ENCODE measurements at regions not wholly inside any gene's neighbourhood (a gene's known extent, or its start where the extent isn't known, plus 50 kb on each side); places are given as distances from the start of the nearest gene placed in this dataset.

GRCh38 chr6:108751851-108752732, 96.1 kb upstream of the ARMC2 start:
- DNase-seq (ENCODE audit: low spot score) = no peak

DNA sequence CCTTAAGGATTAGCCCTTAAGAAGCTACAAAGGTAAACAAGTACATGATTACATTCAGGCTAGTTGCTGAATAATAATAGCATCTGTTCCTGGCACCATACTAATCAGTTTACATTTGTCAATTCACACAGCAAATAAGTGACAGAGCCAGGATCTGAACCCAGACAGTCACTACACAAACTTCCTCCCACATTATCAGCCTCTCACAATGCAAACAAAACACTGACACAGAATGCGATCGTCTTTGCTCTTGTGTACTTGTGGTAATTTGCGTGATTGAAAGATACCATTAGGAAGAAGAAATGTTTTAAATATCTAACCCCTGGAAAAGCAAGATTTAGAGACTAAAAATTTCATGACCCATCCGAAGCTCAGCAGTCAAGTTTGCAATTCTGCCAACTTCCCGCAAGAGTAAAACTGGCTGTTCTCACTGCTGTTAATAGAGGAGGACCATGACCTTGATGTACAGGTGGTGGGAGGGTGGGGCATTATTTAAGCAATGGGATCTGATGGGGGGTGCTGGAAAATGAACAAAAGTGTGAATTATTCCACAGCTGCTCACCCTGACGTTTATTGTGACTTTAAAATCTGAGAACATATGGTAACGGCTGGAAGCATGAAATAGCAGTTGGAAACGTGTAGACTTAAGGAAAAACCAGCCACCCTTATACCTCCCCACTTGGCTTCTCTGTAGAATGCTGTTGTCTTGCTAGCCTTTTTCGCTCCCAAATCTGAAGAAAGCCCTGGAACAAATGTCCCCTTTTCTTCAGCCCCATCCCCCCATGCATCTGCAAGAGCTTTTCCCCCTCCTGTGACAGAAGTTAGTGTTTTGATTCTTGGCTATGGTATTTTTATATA, 95.3 kb upstream of the ARMC2 start:
- DNase-seq (ENCODE audit: low spot score) = no peak

GRCh38 chr6:108755257-108756240, 92.7 kb upstream of the ARMC2 start:
- no peak for DNase-seq (ENCODE audit: low spot score)

- no peak for DNase-seq (ENCODE audit: low spot score)
Measured at GRCh38 chr6:108757357-108757756, 90.9 kb upstream of the ARMC2 start.

- no peak for DNase-seq (ENCODE audit: low spot score)
Measured at GRCh38 chr6:108758884-108759283, 89.3 kb upstream of the ARMC2 start.

DNA sequence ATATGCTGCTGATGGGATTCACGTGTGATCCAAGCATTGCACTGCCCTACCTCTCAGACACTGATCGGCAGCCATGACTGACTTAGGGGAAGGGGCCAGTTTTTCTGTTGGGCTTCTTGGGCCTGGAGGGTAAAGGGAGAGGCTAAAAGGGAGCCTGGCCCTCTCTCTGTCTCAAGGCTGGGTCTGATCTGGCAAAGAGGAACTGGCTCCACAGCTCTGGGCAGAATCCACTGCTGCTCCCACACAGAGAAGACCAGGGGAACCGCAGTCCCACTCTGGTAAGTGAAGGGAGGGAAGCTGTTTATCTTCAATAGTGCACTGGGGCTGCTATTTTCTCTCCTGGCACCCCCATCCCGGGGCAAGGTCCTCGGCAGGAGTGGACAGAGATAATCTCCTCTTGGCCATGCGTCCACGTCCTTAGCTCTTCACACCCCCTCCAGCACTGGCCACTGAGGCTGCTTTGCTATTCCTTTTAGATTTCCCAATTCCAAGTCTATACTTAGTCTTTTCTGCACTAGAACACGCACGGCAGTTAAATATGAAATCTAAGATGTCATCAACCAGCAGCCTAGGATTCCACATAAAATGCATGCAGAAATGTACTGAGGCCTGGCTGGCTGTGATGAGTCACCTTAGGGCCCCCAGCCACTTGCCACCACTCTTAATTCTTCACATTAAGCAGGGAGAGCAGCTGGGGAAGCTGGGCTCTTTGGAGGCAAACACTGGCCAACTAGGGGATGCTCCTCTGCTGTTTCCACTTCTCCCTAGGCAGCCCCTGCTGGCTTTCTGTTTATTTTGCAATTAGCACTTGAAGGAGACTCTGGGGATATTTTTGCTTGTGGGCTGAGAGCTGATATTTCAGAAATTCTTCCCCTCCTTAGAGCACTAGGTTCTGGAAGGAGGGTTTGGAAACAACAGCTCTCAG, 87.8 kb upstream of the ARMC2 start:
- DNase-seq (ENCODE audit: low spot score) = no peak

DNA sequence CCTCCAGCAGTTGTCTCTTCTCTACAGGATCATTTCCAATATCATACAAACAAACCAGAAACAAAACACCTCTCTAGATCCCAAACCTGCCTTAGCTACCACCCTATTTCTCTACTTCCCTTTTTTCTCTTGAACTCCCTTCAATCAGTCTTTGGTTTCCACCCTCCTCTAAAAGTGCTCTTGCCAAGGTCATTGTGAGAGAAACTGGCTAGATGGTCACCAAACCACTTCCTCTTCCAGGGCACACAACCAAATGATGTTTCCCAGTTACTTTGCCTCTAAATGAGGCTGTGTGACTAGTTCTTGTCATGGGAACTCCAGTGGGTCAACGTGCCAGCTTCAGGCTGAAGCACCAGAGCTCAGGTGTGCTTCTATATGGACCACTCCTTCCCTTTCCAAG, 85.8 kb upstream of the ARMC2 start:
- DNase-seq (ENCODE audit: low spot score) = no peak

- no peak for DNase-seq (ENCODE audit: low spot score)
Measured at GRCh38 chr6:108763931-108764579, 84.2 kb upstream of the ARMC2 start.

DNA sequence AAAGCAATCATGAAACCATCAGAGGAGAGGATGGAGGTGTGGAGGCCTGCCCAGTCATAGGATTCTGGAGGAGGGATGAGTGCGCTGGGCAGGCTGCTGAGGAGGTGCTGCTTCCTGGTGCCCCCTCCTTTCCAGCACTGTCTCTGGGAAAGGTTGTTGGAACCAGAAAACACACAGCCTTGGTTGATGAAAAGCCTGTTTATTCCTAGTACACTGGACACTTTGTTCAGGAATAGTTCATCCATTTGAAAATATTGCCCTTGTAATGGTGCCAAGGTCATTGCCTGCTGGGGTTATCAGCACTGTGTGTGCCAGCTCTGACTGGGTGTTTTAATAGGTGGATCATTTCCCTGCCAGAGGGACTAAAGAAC, 83.7 kb upstream of the ARMC2 start:
- DNase-seq (ENCODE audit: low spot score) = no peak

DNA sequence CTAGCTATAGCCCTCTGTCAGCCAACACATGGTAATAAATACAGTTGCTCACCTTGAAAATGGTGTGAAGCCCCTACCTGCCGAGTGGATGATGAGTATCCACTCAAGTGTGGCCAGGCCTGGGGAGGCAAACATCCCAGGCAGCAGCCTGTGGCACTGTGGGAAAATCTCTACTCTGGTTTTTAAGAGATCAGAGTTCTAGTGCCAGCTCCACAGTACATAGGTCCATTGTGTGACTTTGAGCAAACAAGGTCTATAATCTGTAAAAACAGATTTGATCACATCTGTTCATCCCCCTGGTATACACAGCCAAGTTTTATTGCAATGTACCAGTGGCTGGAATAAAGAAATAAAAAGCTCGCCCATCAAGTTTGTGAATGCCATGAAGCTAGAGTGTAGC, 82.7 kb upstream of the ARMC2 start:
- DNase-seq (ENCODE audit: low spot score) = no peak

DNA sequence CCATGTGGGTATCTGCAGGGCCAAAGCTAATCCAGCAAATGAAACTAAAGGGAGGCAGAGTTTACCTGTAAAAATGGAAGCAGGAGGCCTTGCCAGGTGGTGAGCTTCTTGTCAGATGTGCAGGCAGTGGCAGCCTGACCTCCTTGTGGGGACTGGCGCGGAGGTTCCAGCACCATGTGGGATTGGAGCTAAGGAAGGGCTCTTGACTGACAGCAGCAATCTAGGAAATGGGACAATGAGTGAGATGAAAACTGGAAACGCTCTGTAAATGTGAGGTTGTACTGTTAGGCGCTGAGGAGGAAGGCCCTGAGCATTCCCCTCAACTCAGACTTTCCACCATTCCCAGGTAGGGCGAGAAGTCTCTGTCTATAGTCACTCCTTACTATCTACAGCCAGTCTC, 81.8 kb upstream of the ARMC2 start:
- no peak for DNase-seq (ENCODE audit: low spot score)

- DNase-seq (ENCODE audit: low spot score) = no peak
Measured at GRCh38 chr6:108766886-108767285, 81.3 kb upstream of the ARMC2 start.

DNA sequence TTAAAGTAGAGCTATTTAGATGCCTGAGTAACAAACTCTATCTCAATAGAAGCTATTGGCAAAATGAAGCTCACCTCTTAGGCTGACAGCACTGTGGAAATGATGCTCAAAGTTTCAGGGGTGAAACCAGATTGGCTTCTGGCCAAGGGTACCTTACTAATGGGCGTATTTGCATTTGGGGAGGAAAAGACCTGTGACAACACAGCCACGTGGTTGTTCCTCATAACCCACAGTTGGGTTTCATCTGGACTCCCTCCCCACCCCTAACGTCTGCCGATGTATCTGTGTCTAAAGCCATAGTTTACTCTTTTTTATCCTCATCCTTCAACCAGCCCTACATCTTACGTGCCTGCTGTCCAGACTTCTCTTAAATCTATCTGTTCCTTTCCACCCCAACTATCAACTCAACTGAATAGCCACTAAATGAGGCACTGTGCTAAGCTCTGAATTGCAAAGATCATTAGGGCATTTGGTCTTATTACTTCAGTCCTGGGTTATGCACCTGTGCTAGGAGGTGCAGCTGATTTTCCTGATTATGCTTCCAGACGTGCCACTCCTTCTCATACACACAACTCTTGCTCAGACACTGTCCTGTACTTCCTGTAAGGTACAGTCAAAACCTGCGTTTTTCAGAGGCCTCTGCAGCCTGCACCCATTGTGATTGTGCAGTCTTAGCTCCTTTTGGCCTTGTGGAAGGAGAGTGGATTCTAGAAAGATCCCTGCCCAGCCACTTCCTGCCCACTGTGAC, 80.6 kb upstream of the ARMC2 start:
- DNase-seq (ENCODE audit: low spot score) = no peak

- no peak for DNase-seq (ENCODE audit: low spot score)
Measured at GRCh38 chr6:108768166-108768555, 80.1 kb upstream of the ARMC2 start.

DNA sequence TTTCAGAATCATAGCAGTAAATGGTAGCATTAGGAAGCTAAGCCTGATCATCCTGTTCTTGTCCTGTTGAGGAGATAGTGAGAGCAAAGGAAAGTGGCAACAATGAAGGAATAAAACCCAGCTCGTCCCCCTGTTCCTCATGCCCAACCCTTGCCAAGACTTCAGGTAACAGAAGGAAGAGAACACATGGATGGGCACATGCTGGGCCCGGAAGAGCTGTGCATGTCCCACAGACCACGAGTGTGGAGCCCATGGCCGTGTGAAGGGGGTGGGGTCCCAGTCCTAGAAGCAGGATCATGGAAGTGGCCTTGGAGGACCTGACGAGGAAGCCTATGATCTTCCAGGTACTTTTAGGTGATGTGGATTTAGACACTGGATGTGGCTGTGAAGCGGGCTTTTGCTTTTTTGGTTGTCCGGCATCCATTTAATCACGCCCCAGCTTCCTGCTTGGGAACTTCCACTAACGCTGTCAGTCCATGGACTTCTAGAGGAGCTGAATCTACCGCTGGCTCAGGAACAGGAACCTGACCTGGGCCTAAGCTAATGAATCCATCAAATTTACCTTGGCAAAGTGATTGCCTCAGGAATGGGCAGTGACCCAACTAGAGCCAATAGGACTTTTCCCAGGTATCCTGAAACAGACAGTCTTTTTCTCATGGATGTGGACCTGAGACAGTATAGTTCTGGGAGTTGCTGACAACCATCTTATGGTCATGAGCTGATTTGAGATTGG, 79.3 kb upstream of the ARMC2 start:
- DNase-seq (ENCODE audit: low spot score) = no peak

DNA sequence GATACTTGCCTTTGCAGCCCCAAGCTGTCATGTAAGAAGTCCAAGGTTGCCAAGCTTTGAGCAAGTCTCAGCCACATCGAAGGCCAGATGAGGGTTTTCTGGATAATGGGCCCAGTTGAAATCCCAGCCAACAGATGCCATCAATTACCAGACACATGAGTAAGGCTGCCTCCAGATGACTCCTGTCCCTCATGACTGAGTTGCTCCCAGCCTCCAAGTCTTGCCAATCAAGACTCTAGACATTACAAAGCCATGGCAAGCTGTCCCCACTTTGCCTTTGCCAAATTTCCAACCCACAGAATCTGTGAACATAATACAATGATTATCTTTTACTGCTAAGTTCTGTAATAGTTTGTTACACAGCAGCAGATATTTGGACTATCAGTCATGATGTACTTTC, 76.8 kb upstream of the ARMC2 start:
- DNase-seq (ENCODE audit: low spot score) = no peak

DNA sequence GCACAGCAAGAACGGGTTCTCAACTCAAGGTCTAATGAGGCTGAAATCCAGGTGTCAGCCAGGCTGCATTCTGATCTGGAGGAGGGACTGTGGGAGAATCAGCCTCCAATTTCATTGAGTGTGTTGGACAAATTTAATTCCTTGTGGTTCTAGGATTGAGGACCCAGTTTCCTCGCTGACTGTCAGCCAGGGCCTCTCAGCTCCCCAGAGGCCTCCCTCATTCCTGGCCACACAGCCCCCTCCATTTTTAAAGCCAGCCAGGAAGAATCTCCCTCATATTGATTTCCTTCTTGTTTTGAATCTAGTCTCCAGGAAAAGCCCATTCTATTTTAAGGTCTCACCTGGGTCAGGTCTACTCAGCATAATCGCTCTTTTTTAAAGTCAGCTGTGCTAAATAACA, 73.7 kb upstream of the ARMC2 start:
- no peak for DNase-seq (ENCODE audit: low spot score)

GRCh38 chr6:108777536-108777935, 70.7 kb upstream of the ARMC2 start:
- no peak for DNase-seq (ENCODE audit: low spot score)
